ENCODE measurements at regions not wholly inside any gene's neighbourhood (a gene's known extent, or its start where the extent isn't known, plus 50 kb on each side); places are given as distances from the start of the nearest gene placed in this dataset.

DNA sequence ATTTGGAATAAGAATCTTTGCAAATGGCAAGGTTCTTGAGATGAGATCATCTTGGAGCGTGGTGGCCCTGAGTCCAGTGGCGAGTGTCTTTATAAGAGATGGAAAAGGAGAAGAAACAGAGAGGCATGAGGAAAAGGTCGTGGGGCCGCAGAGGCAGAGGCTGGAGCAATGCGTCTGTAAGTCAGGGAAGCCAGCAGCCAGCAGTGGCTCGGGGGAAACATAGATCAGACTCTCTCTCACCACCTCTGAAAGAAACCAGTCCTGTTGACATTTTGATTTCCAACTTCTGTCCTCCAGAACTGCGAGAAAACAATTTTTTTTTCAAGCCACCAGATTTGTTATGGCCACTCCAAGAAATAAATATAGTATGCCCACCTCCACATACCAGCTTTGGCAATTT lies 226.6 kb downstream of the TFAP2C start (continued):
- TF ChIP-seq, protein P1, sequence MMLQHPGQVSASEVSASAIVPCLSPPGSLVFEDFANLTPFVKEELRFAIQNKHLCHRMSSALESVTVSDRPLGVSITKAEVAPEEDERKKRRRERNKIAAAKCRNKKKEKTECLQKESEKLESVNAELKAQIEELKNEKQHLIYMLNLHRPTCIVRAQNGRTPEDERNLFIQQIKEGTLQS (IDR thresholded peaks at IDR 0.05), result no peak
- no peak for TF ChIP-seq POLR2A (IDR thresholded peaks at IDR 0.05; ENCODE audit: borderline replicate concordance, extremely low read depth, insufficient read depth, insufficient read length)

DNA sequence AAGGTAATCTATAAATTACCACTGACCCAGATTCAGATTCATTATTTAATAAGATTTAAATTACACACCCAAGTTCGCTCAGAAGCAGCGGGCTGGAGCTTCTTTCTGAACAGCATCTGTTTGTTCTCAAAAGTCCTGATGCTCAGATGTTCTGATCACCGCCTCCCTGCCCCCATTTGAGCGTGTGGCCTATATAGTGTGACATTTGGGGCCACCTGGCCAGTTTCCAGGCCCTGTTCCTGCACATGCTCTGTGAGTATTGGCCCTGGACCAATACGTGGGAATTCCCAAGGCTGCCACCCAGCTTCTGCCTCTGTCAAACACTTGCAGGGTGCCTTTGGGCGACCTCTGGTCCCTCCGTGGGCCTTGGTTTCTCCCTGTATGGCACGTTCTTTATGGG lies 228.8 kb downstream of the TFAP2C start:
- no peak for TF ChIP-seq TCF7L2 (IDR thresholded peaks at IDR 0.05; ENCODE audit: borderline replicate concordance, extremely low read depth, insufficient read depth, insufficient read length)
- TF ChIP-seq JUND (IDR thresholded peaks at IDR 0.05), result no peak
- no peak for TF ChIP-seq SP1 (IDR thresholded peaks at IDR 0.05; ENCODE audit: low read depth)
- no peak for TF ChIP-seq ELF1 (IDR thresholded peaks at IDR 0.05; ENCODE audit: borderline replicate concordance, low read depth)
- TF ChIP-seq, protein P2, sequence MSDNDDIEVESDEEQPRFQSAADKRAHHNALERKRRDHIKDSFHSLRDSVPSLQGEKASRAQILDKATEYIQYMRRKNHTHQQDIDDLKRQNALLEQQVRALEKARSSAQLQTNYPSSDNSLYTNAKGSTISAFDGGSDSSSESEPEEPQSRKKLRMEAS (IDR thresholded peaks at IDR 0.05), result no peak
- no peak for TF ChIP-seq ZNF274 (IDR thresholded peaks at IDR 0.05; ENCODE audit: low read depth, low read length)
- no peak for TF ChIP-seq SRF (IDR thresholded peaks at IDR 0.05; ENCODE audit: low read depth)
- TF ChIP-seq YY1 (IDR thresholded peaks at IDR 0.05; ENCODE audit: extremely low read depth, insufficient replicate concordance, low read depth, low read length), result no peak
- no peak for TF ChIP-seq SIN3A (IDR thresholded peaks at IDR 0.05; ENCODE audit: low read depth)
- no peak for TF ChIP-seq POLR2AphosphoS5 (IDR thresholded peaks at IDR 0.05; ENCODE audit: low read depth, low read length)
- TF ChIP-seq, protein P3, sequence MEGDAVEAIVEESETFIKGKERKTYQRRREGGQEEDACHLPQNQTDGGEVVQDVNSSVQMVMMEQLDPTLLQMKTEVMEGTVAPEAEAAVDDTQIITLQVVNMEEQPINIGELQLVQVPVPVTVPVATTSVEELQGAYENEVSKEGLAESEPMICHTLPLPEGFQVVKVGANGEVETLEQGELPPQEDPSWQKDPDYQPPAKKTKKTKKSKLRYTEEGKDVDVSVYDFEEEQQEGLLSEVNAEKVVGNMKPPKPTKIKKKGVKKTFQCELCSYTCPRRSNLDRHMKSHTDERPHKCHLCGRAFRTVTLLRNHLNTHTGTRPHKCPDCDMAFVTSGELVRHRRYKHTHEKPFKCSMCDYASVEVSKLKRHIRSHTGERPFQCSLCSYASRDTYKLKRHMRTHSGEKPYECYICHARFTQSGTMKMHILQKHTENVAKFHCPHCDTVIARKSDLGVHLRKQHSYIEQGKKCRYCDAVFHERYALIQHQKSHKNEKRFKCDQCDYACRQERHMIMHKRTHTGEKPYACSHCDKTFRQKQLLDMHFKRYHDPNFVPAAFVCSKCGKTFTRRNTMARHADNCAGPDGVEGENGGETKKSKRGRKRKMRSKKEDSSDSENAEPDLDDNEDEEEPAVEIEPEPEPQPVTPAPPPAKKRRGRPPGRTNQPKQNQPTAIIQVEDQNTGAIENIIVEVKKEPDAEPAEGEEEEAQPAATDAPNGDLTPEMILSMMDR (IDR thresholded peaks at IDR 0.05 in 2 of 3, conservative IDR thresholded peaks at IDR 0.05 in 1 of 3; ENCODE audit: borderline replicate concordance in 1 of 3, insufficient read depth in 1 of 3, low read depth in 2 of 3, low read length in 2 of 3), result no peak
- TF ChIP-seq, protein P1 (IDR thresholded peaks at IDR 0.05), result no peak
- no peak for TF ChIP-seq CBX3 (IDR thresholded peaks at IDR 0.05; ENCODE audit: low read depth)
- no peak for TF ChIP-seq EZH2phosphoT487 (IDR thresholded peaks at IDR 0.05; ENCODE audit: borderline replicate concordance)
- TF ChIP-seq RAD21 (IDR thresholded peaks at IDR 0.05; ENCODE audit: low read depth), result no peak
- TF ChIP-seq EZH2 (IDR thresholded peaks at IDR 0.05), result no peak
- TF ChIP-seq, protein P4, sequence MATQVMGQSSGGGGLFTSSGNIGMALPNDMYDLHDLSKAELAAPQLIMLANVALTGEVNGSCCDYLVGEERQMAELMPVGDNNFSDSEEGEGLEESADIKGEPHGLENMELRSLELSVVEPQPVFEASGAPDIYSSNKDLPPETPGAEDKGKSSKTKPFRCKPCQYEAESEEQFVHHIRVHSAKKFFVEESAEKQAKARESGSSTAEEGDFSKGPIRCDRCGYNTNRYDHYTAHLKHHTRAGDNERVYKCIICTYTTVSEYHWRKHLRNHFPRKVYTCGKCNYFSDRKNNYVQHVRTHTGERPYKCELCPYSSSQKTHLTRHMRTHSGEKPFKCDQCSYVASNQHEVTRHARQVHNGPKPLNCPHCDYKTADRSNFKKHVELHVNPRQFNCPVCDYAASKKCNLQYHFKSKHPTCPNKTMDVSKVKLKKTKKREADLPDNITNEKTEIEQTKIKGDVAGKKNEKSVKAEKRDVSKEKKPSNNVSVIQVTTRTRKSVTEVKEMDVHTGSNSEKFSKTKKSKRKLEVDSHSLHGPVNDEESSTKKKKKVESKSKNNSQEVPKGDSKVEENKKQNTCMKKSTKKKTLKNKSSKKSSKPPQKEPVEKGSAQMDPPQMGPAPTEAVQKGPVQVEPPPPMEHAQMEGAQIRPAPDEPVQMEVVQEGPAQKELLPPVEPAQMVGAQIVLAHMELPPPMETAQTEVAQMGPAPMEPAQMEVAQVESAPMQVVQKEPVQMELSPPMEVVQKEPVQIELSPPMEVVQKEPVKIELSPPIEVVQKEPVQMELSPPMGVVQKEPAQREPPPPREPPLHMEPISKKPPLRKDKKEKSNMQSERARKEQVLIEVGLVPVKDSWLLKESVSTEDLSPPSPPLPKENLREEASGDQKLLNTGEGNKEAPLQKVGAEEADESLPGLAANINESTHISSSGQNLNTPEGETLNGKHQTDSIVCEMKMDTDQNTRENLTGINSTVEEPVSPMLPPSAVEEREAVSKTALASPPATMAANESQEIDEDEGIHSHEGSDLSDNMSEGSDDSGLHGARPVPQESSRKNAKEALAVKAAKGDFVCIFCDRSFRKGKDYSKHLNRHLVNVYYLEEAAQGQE (IDR thresholded peaks at IDR 0.05; ENCODE audit: low read depth), result no peak
- TF ChIP-seq FOSL1 (IDR thresholded peaks at IDR 0.05; ENCODE audit: low read depth), result no peak
- TF ChIP-seq EGR1 (IDR thresholded peaks at IDR 0.05; ENCODE audit: low read depth), result no peak
- DNase-seq (ENCODE audit: low read depth, low spot score) (no peak), ATAC-seq (no peak)
- BruUV-seq (replicated peaks), result no TSS peak
- no peaks in the 10 kb centered on the region for H3K9me3 ChIP-seq (ENCODE audit: control insufficient read depth in 1 of 2, insufficient read depth in 1 of 2, low read depth in 1 of 2, low read length in 2 of 2)
- no peaks in the 10 kb centered on the region for H3K36me3 ChIP-seq (ENCODE audit: control insufficient read depth in 1 of 2, insufficient read depth in 2 of 2, low read length in 2 of 2)
- H3K4me1 ChIP-seq (ENCODE audit: control insufficient read depth in 1 of 2, insufficient read depth in 2 of 2, low read length in 2 of 2), result no peaks in the 10 kb centered on the region
- H3K27me3 ChIP-seq (ENCODE audit: insufficient read depth, low read length), result peaks cover 13% of the 10 kb centered on the region; the same call in 1 of the 2 replicates
- no peaks in the 10 kb centered on the region for H4K20me1 ChIP-seq (ENCODE audit: insufficient read depth)
- intact Hi-C loops (cut with micrococcal nuclease), result no loop called here
- H3K27ac ChIP-seq (ENCODE audit: low read depth, low read length), result no peak overlapping the region
- no peak overlapping the region for H3K9ac ChIP-seq (ENCODE audit: low read length)
- H2AFZ ChIP-seq (ENCODE audit: low read depth, low read length, poor library complexity, severe bottlenecking), result no peak overlapping the region
- no peaks in the 10 kb centered on the region for H3K9me2 ChIP-seq (ENCODE audit: insufficient read depth)
- H3K4me2 ChIP-seq (ENCODE audit: low read length), result no peak overlapping the region
- H3K79me2 ChIP-seq (ENCODE audit: insufficient read depth, low read length), result no peaks in the 10 kb centered on the region
- ChIA-PET RAD21 (ENCODE audit: low non-redundant PET in 1 of 2, low total read pairs in 2 of 2, uncharacterized antibody in 2 of 2, unreplicated experiment in 2 of 2) (no interaction called here), POLR2A (no interaction called here), CTCF (no interaction called here)
- H3K4me3 ChIP-seq (replicated peaks in 1 of 2; ENCODE audit: low read depth in 1 of 2, low read length in 2 of 2), result no peak overlapping the region
